Endothelial cell (in vitro differentiated cells): ENCODE measurements at regions not wholly inside any gene's neighbourhood (a gene's known extent, or its start where the extent isn't known, plus 50 kb on each side); places are given as distances from the start of the nearest gene placed in this dataset.

Source experiments
- DNase-seq: peaks from one replicate; pipeline ENCODE4 v3.0.0; 2021; ENCODE audit warnings: low spot score
- H3K27ac Mint-ChIP-seq: one replicate; pipeline ENCODE4 v1.8.0; 2021; ENCODE audit warnings: mixed read lengths, inconsistent platforms; ENCODE audit not compliant: unreplicated experiment
- H3K27me3 Mint-ChIP-seq: one replicate; pipeline ENCODE4 v1.8.0; 2021; ENCODE audit warnings: mild to moderate bottlenecking, moderate library complexity, mixed read lengths, inconsistent platforms; ENCODE audit not compliant: unreplicated experiment
- H3K36me3 Mint-ChIP-seq: one replicate; pipeline ENCODE4 v1.8.0; 2021; ENCODE audit warnings: mild to moderate bottlenecking, low read depth, mixed read lengths, inconsistent platforms; ENCODE audit not compliant: unreplicated experiment
- H3K4me1 Mint-ChIP-seq: one replicate; pipeline ENCODE4 v1.8.0; 2021; ENCODE audit warnings: mild to moderate bottlenecking, mixed read lengths, inconsistent platforms; ENCODE audit not compliant: unreplicated experiment
- H3K4me3 Mint-ChIP-seq: one replicate; pipeline ENCODE4 v1.8.0; 2021; ENCODE audit warnings: mild to moderate bottlenecking, mixed read lengths, inconsistent platforms; ENCODE audit not compliant: unreplicated experiment
- H3K9me3 Mint-ChIP-seq: one replicate; pipeline ENCODE4 v1.8.0; 2021; ENCODE audit warnings: mixed read lengths, inconsistent platforms; ENCODE audit not compliant: unreplicated experiment
- TF ChIP-seq, protein P1 (sequence below): fragments of 200-600 bp; sonication (generic); IDR thresholded peaks from one replicate; pipeline ENCODE4 v1.5.0; 2021; ENCODE audit warnings: antibody characterized with exemption; ENCODE audit not compliant: unreplicated experiment

DNA sequence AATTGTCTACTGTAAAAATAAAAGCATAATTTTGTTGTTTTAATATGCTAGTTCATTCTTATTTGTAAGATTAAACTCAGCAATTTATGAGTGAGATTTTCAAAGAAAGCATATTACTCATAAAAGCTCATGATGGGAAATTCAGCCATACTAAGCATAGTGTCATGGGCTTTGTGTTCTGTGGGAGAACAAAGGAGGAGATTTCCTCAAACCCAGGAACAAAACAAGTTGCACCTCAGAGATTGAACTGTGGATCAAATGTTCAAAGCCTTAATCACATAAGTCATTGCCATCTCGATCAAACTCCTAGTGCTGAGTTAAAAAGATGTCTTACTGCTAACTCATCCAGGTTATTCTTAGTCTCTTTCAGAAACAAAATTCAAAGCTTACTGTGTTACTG, 85.6 kb upstream of the PDZRN3 start:
- TF ChIP-seq, protein P1, sequence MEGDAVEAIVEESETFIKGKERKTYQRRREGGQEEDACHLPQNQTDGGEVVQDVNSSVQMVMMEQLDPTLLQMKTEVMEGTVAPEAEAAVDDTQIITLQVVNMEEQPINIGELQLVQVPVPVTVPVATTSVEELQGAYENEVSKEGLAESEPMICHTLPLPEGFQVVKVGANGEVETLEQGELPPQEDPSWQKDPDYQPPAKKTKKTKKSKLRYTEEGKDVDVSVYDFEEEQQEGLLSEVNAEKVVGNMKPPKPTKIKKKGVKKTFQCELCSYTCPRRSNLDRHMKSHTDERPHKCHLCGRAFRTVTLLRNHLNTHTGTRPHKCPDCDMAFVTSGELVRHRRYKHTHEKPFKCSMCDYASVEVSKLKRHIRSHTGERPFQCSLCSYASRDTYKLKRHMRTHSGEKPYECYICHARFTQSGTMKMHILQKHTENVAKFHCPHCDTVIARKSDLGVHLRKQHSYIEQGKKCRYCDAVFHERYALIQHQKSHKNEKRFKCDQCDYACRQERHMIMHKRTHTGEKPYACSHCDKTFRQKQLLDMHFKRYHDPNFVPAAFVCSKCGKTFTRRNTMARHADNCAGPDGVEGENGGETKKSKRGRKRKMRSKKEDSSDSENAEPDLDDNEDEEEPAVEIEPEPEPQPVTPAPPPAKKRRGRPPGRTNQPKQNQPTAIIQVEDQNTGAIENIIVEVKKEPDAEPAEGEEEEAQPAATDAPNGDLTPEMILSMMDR = no peak
- no peak for DNase-seq
- H3K9me3 Mint-ChIP-seq = no peaks in the 10 kb centered on the region
- H3K4me3 Mint-ChIP-seq = no peak overlapping the region
- no peak overlapping the region for H3K27ac Mint-ChIP-seq
- peaks cover 3% of the 10 kb centered on the region for H3K27me3 Mint-ChIP-seq
- no peaks in the 10 kb centered on the region for H3K36me3 Mint-ChIP-seq
- H3K4me1 Mint-ChIP-seq = no peaks in the 10 kb centered on the region

DNA sequence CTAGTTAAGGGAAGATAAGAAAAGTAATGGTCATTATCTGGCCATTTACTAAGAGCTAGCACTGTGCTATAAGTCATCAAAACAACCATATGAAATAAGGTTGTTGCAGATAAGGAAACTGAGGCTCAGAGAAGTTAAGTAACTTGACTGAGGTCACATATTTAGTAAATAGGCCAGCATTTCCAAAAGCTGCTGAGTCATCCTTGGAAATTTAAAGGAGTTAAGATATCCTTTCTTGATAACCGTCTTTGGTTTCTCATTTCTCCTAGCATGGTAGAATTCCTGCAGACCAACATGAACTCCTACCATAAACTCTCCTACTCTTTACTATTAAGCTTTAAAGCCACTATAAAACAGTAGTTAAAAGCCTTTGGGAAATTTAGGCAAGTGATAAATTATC, 85.0 kb upstream of the PDZRN3 start:
- Mint-ChIP-seq H3K4me1 (no peaks in the 10 kb centered on the region), H3K36me3 (no peaks in the 10 kb centered on the region), H3K27me3 (peaks cover 3% of the 10 kb centered on the region), H3K4me3 (no peak overlapping the region), H3K27ac (no peak overlapping the region), H3K9me3 (no peaks in the 10 kb centered on the region)
- no peak for DNase-seq
- TF ChIP-seq, protein P1 = no peak

DNA sequence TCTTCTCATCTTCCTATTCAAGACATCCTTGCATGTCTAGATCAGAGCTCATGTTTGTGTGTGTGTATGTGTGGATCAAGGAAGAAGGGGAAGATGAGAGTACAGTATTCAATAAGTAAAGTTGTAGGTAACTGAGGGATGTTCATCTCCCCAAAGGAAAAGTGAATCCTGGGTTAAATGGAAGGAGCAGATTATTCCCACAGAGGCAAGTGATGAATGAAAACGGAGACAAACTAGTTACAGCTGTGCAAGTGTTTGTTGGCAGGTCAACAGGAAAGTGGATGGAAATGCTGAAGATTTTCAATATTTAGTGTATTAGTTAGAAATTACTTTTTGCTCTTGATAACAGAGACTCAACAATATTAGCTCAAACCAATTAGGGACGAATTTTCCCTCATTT, 84.2 kb upstream of the PDZRN3 start:
- Mint-ChIP-seq H3K36me3 (no peaks in the 10 kb centered on the region), H3K27ac (no peak overlapping the region), H3K9me3 (no peaks in the 10 kb centered on the region), H3K4me3 (no peak overlapping the region), H3K27me3 (peaks cover 3% of the 10 kb centered on the region), H3K4me1 (no peaks in the 10 kb centered on the region)
- TF ChIP-seq, protein P1 = no peak
- no peak for DNase-seq

DNA sequence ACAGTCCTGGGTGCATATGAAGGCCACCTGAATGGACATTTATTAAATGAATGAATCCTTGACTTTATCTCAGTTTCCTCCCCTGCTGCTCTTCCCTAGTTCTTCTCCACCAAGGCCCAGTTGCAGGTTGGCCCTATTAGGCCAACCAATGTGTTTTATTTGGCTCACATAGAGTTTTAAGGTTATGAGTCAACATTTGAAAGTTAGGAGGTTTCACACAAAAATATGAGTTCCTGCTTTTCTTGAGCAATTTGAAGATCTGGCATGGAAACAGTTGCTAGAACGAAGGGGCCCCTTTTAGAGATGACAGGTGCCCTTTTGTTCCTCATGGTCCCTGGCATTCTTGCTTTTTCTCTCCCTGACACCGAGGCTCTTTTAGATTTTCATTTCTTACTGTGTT, 83.0 kb upstream of the PDZRN3 start:
- no peaks in the 10 kb centered on the region for H3K4me1 Mint-ChIP-seq
- H3K27ac Mint-ChIP-seq = no peak overlapping the region
- H3K27me3 Mint-ChIP-seq = peaks cover 3% of the 10 kb centered on the region

DNA sequence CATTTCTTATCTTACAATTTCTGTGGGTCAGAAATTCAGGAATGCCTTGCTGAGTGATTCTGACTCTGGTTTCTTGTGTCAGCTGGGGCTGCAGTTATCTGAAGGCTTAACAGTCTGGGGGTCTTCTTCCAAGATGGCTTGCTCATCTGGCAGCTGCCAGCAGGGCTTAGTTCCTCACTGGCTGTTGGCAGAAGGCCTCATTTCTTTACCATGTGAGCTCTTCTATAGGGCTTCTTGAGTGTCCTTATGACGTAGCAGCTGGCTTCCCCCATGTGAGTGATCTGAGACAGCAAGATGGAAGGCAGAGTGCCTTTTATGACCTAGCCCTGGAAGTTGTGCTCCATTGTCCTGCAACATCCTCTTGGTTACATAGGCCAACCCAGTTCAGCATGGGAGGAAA, 82.0 kb upstream of the PDZRN3 start:
- Mint-ChIP-seq H3K4me1 (no peaks in the 10 kb centered on the region), H3K9me3 (no peaks in the 10 kb centered on the region), H3K27me3 (peaks cover 3% of the 10 kb centered on the region), H3K4me3 (no peak overlapping the region), H3K36me3 (no peaks in the 10 kb centered on the region), H3K27ac (no peak overlapping the region)
- no peak for DNase-seq
- TF ChIP-seq, protein P1 = no peak

More for the DNA sequence above, 83.0 kb upstream of the PDZRN3 start:
- Mint-ChIP-seq H3K9me3 (no peaks in the 10 kb centered on the region), H3K36me3 (no peaks in the 10 kb centered on the region), H3K4me3 (no peak overlapping the region)
- TF ChIP-seq, protein P1 = no peak
- DNase-seq = no peak
